ACHN (cell line): ENCODE measurements at regions not wholly inside any gene's neighbourhood (a gene's known extent, or its start where the extent isn't known, plus 50 kb on each side); places are given as distances from the start of the nearest gene placed in this dataset.

Experiments
- DNase-seq: peaks from one replicate; pipeline ENCODE4 v3.0.0-alpha.2; 2015
- in situ Hi-C: cut with HindIII; loops from 2 replicates; pipeline ENCODE4 v1.10.0; 2017; ENCODE audit warnings: low sequenced_read_pairs, low pct_ligation_motif_present, low pct_unique_long_range_greater_than_20kb

GRCh38 chr3:70853161-70853944 is 540.9 kb upstream of the MDFIC2 start:
- in situ Hi-C loops, result no loop called here
- no peak for DNase-seq

DNA sequence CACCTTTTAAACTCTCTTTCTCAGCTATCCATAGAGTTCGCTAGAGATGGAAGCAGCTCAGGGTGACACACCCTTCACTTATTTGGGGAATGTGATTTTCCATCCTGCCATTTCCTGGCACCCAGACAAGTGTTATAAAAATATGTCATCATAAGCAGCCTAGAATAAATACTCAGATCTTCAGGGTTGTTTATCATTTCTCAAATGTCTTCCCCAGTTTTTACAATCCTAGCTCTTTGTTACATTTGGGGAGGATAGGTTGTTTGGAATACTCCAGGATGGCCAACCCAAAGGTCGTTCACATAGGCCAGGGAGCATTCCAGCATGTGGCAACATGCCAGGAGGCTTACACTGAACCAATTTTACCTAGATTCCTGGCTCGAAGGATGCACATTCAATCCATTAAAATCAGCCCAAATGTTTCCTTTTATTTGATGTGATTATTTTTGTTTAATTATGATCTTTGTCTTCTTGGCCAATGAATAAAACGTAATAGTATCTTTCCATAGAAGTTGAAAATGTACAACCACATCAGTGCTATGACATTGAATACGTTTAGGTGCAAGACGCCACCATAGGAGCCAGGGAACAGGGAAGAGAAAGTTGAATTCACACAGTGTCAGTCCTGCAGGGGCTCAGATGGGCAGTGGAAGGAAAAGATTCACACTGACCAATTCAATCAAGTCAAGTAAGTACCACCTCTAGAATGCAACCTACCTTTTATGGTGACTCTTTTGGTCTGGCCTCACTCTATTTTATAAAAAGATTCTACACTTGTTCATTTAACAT is 537.7 kb upstream of the MDFIC2 start:
- DNase-seq, result peak; percentile 79
- in situ Hi-C loops, result no loop called here

GRCh38 chr3:70840106-70840870 is 527.9 kb upstream of the MDFIC2 start:
- in situ Hi-C loops, result no loop called here
- no peak for DNase-seq

GRCh38 chr3:70833239-70833960 is 521.0 kb upstream of the MDFIC2 start:
- in situ Hi-C loops, result no loop called here
- no peak for DNase-seq

- no peak for DNase-seq
- in situ Hi-C loops, result no loop called here
These were observed 520.4 kb upstream of the MDFIC2 start for GRCh38 chr3:70832834-70833205.

- in situ Hi-C loops, result no loop called here
- DNase-seq, result no peak
These were observed 519.8 kb upstream of the MDFIC2 start for GRCh38 chr3:70832089-70832833.

- in situ Hi-C loops, result no loop called here
- no peak for DNase-seq
These were observed 516.7 kb upstream of the MDFIC2 start for GRCh38 chr3:70829092-70829491.

- peak; percentile 49 for DNase-seq
These were observed 512.3 kb upstream of the MDFIC2 start for GRCh38 chr3:70824773-70825172.

GRCh38 chr3:70824078-70824477 is 511.6 kb upstream of the MDFIC2 start:
- DNase-seq, result no peak
- in situ Hi-C loops, result no loop called here

More at GRCh38 chr3:70824773-70825172, 512.3 kb upstream of the MDFIC2 start:
- in situ Hi-C loops, result no loop called here

DNA sequence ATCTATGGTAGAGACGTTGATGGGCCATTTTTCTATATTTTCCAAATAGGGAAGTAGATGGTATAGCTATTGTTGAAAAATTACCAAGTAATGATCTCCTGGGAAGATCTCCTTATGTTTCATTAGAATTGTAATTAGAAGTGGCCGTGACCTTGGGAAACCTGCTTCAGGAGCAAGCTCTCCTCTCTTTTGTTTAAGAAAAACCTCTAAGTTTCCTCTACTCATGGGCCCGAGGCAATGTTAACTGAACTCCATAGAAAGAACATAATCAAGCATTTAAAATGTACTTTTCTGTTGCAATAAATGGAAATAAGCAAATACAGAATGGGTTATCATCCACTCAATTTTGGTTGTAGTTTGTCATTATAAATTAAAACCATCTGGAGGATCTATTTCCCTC is 511.2 kb upstream of the MDFIC2 start:
- in situ Hi-C loops, result no loop called here
- DNase-seq, result no peak

- DNase-seq, result no peak
These were observed 510.2 kb upstream of the MDFIC2 start for GRCh38 chr3:70822669-70823068.

GRCh38 chr3:70821602-70822001 is 509.2 kb upstream of the MDFIC2 start:
- in situ Hi-C loops, result no loop called here
- DNase-seq, result no peak

More at GRCh38 chr3:70822669-70823068, 510.2 kb upstream of the MDFIC2 start:
- in situ Hi-C loops, result no loop called here

DNA sequence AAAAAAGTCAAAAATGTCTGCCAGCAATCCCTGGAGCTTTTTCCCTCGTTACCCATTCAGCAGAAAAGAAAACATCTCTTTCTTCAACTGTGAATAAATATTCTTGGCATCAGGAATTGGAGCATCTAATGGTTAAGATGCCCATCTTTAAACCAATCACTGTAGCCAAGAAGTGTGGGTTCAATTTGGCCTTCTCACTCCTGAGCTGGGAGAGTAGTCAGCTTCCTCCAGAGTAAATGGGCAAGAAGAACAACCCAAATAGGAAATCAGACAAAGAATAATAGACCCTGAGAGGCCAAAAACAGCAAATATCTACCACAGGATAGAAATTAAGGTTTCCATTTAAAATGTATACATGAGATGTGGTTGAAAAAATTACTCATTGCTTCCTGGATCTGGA is 508.0 kb upstream of the MDFIC2 start:
- no peak for DNase-seq
- in situ Hi-C loops, result no loop called here

DNA sequence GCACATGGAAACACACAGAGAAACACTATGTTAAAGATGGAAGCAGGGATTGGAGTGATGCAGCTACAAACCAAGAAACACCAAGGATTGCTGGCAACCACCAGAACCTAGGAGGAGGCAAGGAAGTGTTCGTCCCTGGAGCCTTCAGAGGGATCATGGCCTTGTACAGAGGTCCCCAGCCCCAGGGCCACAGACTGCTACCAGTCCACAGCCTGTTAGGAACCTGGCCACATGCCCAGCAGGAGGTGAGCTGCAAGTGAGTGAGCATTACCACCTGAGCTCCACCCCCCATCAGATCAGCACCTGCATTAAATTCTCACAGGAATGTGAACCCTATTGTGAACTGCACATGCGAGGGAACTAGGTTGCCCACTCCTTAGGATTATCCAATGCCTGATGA is 505.7 kb upstream of the MDFIC2 start:
- DNase-seq, result no peak
- in situ Hi-C loops, result no loop called here

- DNase-seq, result no peak
- in situ Hi-C loops, result no loop called here
These were observed 503.9 kb upstream of the MDFIC2 start for GRCh38 chr3:70816346-70816745.

- DNase-seq, result no peak
- in situ Hi-C loops, result no loop called here
These were observed 503.4 kb upstream of the MDFIC2 start for GRCh38 chr3:70815817-70816216.

GRCh38 chr3:70813311-70813710 is 500.9 kb upstream of the MDFIC2 start:
- in situ Hi-C loops, result no loop called here
- no peak for DNase-seq

GRCh38 chr3:70811880-70812279 is 499.4 kb upstream of the MDFIC2 start:
- in situ Hi-C loops, result no loop called here
- DNase-seq, result no peak
